ENCODE measurements at regions not wholly inside any gene's neighbourhood (a gene's known extent, or its start where the extent isn't known, plus 50 kb on each side); places are given as distances from the start of the nearest gene placed in this dataset.

- no peak for DNase-seq (ENCODE audit: low read depth, low spot score)
Measured at GRCh38 chr12:124517260-124518050, 50.0 kb downstream of the NCOR2 start.

GRCh38 chr12:124516850-124517249, 50.6 kb downstream of the NCOR2 start:
- no peak for DNase-seq (ENCODE audit: low read depth, low spot score)

GRCh38 chr12:124515981-124516380, 51.4 kb downstream of the NCOR2 start:
- no peak for DNase-seq (ENCODE audit: low read depth, low spot score)

- no peak for DNase-seq (ENCODE audit: low read depth, low spot score)
Measured at GRCh38 chr12:124514996-124515932, 52.1 kb downstream of the NCOR2 start.

GRCh38 chr12:124514145-124514995, 53.0 kb downstream of the NCOR2 start:
- DNase-seq (ENCODE audit: low read depth, low spot score) = no peak

GRCh38 chr12:124513297-124513867, 54.0 kb downstream of the NCOR2 start:
- peak; percentile 81 for DNase-seq (ENCODE audit: low read depth, low spot score)

- DNase-seq (ENCODE audit: low read depth, low spot score) = peak; percentile 89
Measured at GRCh38 chr12:124512667-124513296, 54.6 kb downstream of the NCOR2 start.

GRCh38 chr12:124511259-124511985, 56.0 kb downstream of the NCOR2 start:
- DNase-seq (ENCODE audit: low read depth, low spot score) = no peak

- no peak for DNase-seq (ENCODE audit: low read depth, low spot score)
Measured at GRCh38 chr12:124510301-124510970, 57.0 kb downstream of the NCOR2 start.

GRCh38 chr12:124509676-124510300, 57.6 kb downstream of the NCOR2 start:
- no peak for DNase-seq (ENCODE audit: low read depth, low spot score)

- DNase-seq (ENCODE audit: low read depth, low spot score) = no peak
Measured at GRCh38 chr12:124509300-124509675, 58.1 kb downstream of the NCOR2 start.

GRCh38 chr12:124508381-124509079, 58.9 kb downstream of the NCOR2 start:
- no peak for DNase-seq (ENCODE audit: low read depth, low spot score)

- no peak for DNase-seq (ENCODE audit: low read depth, low spot score)
Measured at GRCh38 chr12:124507188-124508109, 60.0 kb downstream of the NCOR2 start.

- DNase-seq (ENCODE audit: low read depth, low spot score) = no peak
Measured at GRCh38 chr12:124506832-124507153, 60.6 kb downstream of the NCOR2 start.

GRCh38 chr12:124506145-124506831, 61.1 kb downstream of the NCOR2 start:
- no peak for DNase-seq (ENCODE audit: low read depth, low spot score)

- DNase-seq (ENCODE audit: low read depth, low spot score) = no peak
Measured at GRCh38 chr12:124505001-124505818, 62.2 kb downstream of the NCOR2 start.

All from iPS DF 19.7 (cell line).